ENCODE measurements at regions not wholly inside any gene's neighbourhood (a gene's known extent, or its start where the extent isn't known, plus 50 kb on each side); places are given as distances from the start of the nearest gene placed in this dataset.

GRCh38 chr5:167952278-167952995, 339.0 kb upstream of the WWC1 start:
- TF ChIP-seq POLR2A (IDR thresholded peaks at IDR 0.05; ENCODE audit: low read length) (no peak), GATA1 (IDR thresholded peaks at IDR 0.05; ENCODE audit: low read depth, low read length) (no peak)
- no peak for DNase-seq

- TF ChIP-seq POLR2A (IDR thresholded peaks at IDR 0.05; ENCODE audit: low read length) (no peak), GATA1 (IDR thresholded peaks at IDR 0.05; ENCODE audit: low read depth, low read length) (no peak)
- DNase-seq, result no peak
Observed at GRCh38 chr5:167953151-167953798, 338.2 kb upstream of the WWC1 start.

- no peak for TF ChIP-seq POLR2A (IDR thresholded peaks at IDR 0.05; ENCODE audit: low read length)
- no peak for TF ChIP-seq GATA1 (IDR thresholded peaks at IDR 0.05; ENCODE audit: low read depth, low read length)
- DNase-seq, result no peak
Observed at GRCh38 chr5:167961731-167962130, 329.7 kb upstream of the WWC1 start.

- TF ChIP-seq GATA1 (IDR thresholded peaks at IDR 0.05; ENCODE audit: low read depth, low read length), result no peak
- no peak for TF ChIP-seq POLR2A (IDR thresholded peaks at IDR 0.05; ENCODE audit: low read length)
- no peak for DNase-seq
Observed at GRCh38 chr5:167964529-167964928, 326.9 kb upstream of the WWC1 start.

- no peak for TF ChIP-seq GATA1 (IDR thresholded peaks at IDR 0.05; ENCODE audit: low read depth, low read length)
- TF ChIP-seq POLR2A (IDR thresholded peaks at IDR 0.05; ENCODE audit: low read length), result no peak
Observed at GRCh38 chr5:167965710-167966109, 325.7 kb upstream of the WWC1 start.

GRCh38 chr5:167966979-167967378, 324.5 kb upstream of the WWC1 start:
- no peak for DNase-seq
- TF ChIP-seq POLR2A (IDR thresholded peaks at IDR 0.05; ENCODE audit: low read length), result no peak
- TF ChIP-seq GATA1 (IDR thresholded peaks at IDR 0.05; ENCODE audit: low read depth, low read length), result no peak

More at GRCh38 chr5:167965710-167966109, 325.7 kb upstream of the WWC1 start:
- DNase-seq, result no peak

- TF ChIP-seq GATA1 (IDR thresholded peaks at IDR 0.05; ENCODE audit: low read depth, low read length) (no peak), POLR2A (IDR thresholded peaks at IDR 0.05; ENCODE audit: low read length) (no peak)
Observed at GRCh38 chr5:167967494-167968177, 323.8 kb upstream of the WWC1 start.

GRCh38 chr5:167968837-167969236, 322.6 kb upstream of the WWC1 start:
- no peak for DNase-seq
- no peak for TF ChIP-seq GATA1 (IDR thresholded peaks at IDR 0.05; ENCODE audit: low read depth, low read length)
- no peak for TF ChIP-seq POLR2A (IDR thresholded peaks at IDR 0.05; ENCODE audit: low read length)

More at GRCh38 chr5:167967494-167968177, 323.8 kb upstream of the WWC1 start:
- DNase-seq, result no peak

GRCh38 chr5:167969998-167970397, 321.4 kb upstream of the WWC1 start:
- TF ChIP-seq POLR2A (IDR thresholded peaks at IDR 0.05; ENCODE audit: low read length) (no peak), GATA1 (IDR thresholded peaks at IDR 0.05; ENCODE audit: low read depth, low read length) (no peak)
- DNase-seq, result no peak

GRCh38 chr5:167971706-167972105, 319.7 kb upstream of the WWC1 start:
- TF ChIP-seq POLR2A (IDR thresholded peaks at IDR 0.05; ENCODE audit: low read length), result no peak
- no peak for TF ChIP-seq GATA1 (IDR thresholded peaks at IDR 0.05; ENCODE audit: low read depth, low read length)
- DNase-seq, result no peak

- TF ChIP-seq GATA1 (IDR thresholded peaks at IDR 0.05; ENCODE audit: low read depth, low read length) (no peak), POLR2A (IDR thresholded peaks at IDR 0.05; ENCODE audit: low read length) (no peak)
Observed at GRCh38 chr5:167973126-167973525, 318.3 kb upstream of the WWC1 start.

GRCh38 chr5:167984951-167985350, 306.5 kb upstream of the WWC1 start:
- no peak for TF ChIP-seq GATA1 (IDR thresholded peaks at IDR 0.05; ENCODE audit: low read depth, low read length)
- no peak for TF ChIP-seq POLR2A (IDR thresholded peaks at IDR 0.05; ENCODE audit: low read length)
- no peak for DNase-seq

More at GRCh38 chr5:167973126-167973525, 318.3 kb upstream of the WWC1 start:
- no peak for DNase-seq

- TF ChIP-seq GATA1 (IDR thresholded peaks at IDR 0.05; ENCODE audit: low read depth, low read length) (no peak), POLR2A (IDR thresholded peaks at IDR 0.05; ENCODE audit: low read length) (no peak)
- DNase-seq, result no peak
Observed at GRCh38 chr5:167985373-167985772, 306.1 kb upstream of the WWC1 start.
